ENCODE measurements at regions not wholly inside any gene's neighbourhood (a gene's known extent, or its start where the extent isn't known, plus 50 kb on each side); places are given as distances from the start of the nearest gene placed in this dataset.

DNA sequence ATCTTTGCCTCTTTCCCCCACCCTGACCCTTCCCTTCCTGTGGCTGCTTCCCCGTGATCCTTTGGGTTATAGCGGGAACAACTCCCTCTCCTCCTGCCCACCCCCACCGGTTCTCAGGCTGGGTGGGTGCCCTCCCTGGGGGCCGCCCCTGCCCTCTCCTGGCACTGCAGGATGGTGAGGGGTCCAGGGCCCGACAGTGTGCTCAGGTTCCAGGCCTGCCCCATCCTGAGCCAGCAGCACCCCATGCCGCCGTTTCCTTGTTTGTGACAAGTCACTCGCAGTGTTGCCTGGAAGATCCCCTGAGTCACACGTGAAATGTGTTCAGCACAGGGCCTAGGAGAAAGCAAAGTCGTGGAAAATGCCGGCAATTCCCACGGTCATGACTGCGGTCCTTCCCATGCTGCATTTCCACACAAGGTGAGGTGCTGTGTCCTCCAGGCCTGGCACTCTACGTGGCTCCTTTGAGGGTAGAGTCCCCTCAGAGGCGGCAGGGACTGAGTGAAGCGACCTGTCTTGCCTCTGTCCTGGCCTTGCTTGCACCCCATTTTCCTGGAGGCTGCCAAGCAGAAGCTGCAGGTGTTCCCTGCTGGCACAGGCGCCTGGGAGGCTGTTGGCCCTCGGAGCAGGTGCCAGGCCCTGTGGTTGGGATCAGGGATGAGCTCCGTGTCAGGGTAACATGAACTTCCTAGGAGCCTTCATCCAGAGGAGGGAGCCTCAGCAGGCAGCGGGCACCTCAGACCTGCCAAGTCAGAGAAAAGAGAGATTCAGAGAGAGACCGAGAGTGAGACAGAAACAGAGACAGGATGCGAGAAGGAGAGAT lies 80.5 kb upstream of the LINC01488 start (continued):
- TF ChIP-seq HDAC2 (IDR thresholded peaks at IDR 0.05; ENCODE audit: borderline replicate concordance in 1 of 2, low read depth in 2 of 2, low read length in 2 of 2) (no peak), KDM1A (IDR thresholded peaks at IDR 0.05; ENCODE audit: borderline replicate concordance, low read length) (no peak), ASH2L (IDR thresholded peaks at IDR 0.05; ENCODE audit: low read length) (no peak)

Data from H1 (cell line).